Fibroblast of lung (primary cell): ENCODE measurements at regions not wholly inside any gene's neighbourhood (a gene's known extent, or its start where the extent isn't known, plus 50 kb on each side); places are given as distances from the start of the nearest gene placed in this dataset.
A peak's percentile ranks its signal among the peaks of the same experiment; 100 is the strongest.

Source experiments
- DNase-seq, 2 donors: peaks; one replicate each; pipeline versions ENCODE4 v3.0.0 to v3.0.0-alpha.2; 2010; ENCODE audit warnings: low read depth in 2 of 2
- H2AFZ ChIP-seq: 2 replicates; pipeline ENCODE4 v1.5.1; 2012; ENCODE audit warnings: low read length, control low read depth, inconsistent platforms
- H3K27ac ChIP-seq: 2 replicates; pipeline ENCODE4 v1.5.1; 2011; ENCODE audit warnings: low read length, control low read depth; ENCODE audit not compliant: insufficient read depth
- H3K27me3 ChIP-seq: 2 replicates; pipeline ENCODE4 v1.5.1; 2011; ENCODE audit warnings: mild to moderate bottlenecking, low read length; ENCODE audit not compliant: control insufficient read depth, insufficient read depth
- H3K36me3 ChIP-seq: 2 replicates; pipeline ENCODE4 v1.5.1; 2011; ENCODE audit warnings: low read length; ENCODE audit not compliant: control insufficient read depth, insufficient read depth
- H3K4me1 ChIP-seq: 2 replicates; pipeline ENCODE4 v1.5.1; 2011; ENCODE audit warnings: low read length; ENCODE audit not compliant: control insufficient read depth, insufficient read depth; ENCODE audit errors: extremely low read depth
- H3K4me2 ChIP-seq: 2 replicates; pipeline ENCODE4 v1.5.1; 2011; ENCODE audit warnings: low read length, control low read depth; ENCODE audit not compliant: insufficient read depth; ENCODE audit errors: extremely low read depth
- H3K4me3 ChIP-seq, 4 experiments: fragments of 200-600 bp in 1 of 4; sonication (generic) in 1 of 4; replicated peaks in 1 of 4; 2 replicates each; pipeline ENCODE4 v1.5.1; 2011 to 2016; ENCODE audit warnings: low read length in 4 of 4, low read depth in 3 of 4, mild to moderate bottlenecking in 3 of 4, control low read depth in 2 of 4, inconsistent platforms in 1 of 4, mixed read lengths in 1 of 4; ENCODE audit not compliant: insufficient read depth in 1 of 4; ENCODE audit errors: control extremely low read depth in 1 of 4
- H3K79me2 ChIP-seq: 2 replicates; pipeline ENCODE4 v1.5.1; 2012; ENCODE audit warnings: mild to moderate bottlenecking, low read length, inconsistent platforms; ENCODE audit not compliant: control insufficient read depth, insufficient read depth
- H3K9ac ChIP-seq: 2 replicates; pipeline ENCODE4 v1.5.1; 2011; ENCODE audit warnings: mild to moderate bottlenecking, low read length, control low read depth; ENCODE audit not compliant: insufficient read depth
- H3K9me3 ChIP-seq: 2 replicates; pipeline ENCODE4 v1.5.1; 2012; ENCODE audit warnings: low read depth, low read length; ENCODE audit not compliant: control insufficient read depth, insufficient read depth
- H4K20me1 ChIP-seq: 2 replicates; pipeline ENCODE4 v1.5.1; 2011; ENCODE audit warnings: low read length; ENCODE audit not compliant: control insufficient read depth, insufficient read depth; ENCODE audit errors: extremely low read depth
- CTCF ChIP-seq, 2 donors: IDR thresholded peaks in 1 of 2; conservative IDR thresholded peaks in 1 of 2; 1 replicate in 1 of 2; 2 replicates in 1 of 2; pipeline ENCODE4 v1.5.1; 2011 to 2012; ENCODE audit warnings: low read length in 2 of 2, control low read depth in 1 of 2, inconsistent platforms in 1 of 2, low read depth in 1 of 2, mild to moderate bottlenecking in 1 of 2
- EZH2 ChIP-seq: IDR thresholded peaks from 2 replicates; pipeline ENCODE4 v1.5.1; 2012; ENCODE audit warnings: low read length, control low read depth, mild to moderate bottlenecking; ENCODE audit errors: missing control alignments

GRCh38 chr6:137967689-137968454, 100.8 kb downstream of the TNFAIP3 start:
- Histone ChIP-seq H3K36me3 (no peaks in the 10 kb centered on the region), H3K4me3 (no peak overlapping the region), H3K27me3 (no peaks in the 10 kb centered on the region), H3K27ac (no peak overlapping the region), H3K4me1 (no peaks in the 10 kb centered on the region), H3K4me2 (no peak overlapping the region), H2AFZ (no peak overlapping the region), H3K9me3 (no peaks in the 10 kb centered on the region), H3K9ac (no peak overlapping the region), H3K79me2 (no peaks in the 10 kb centered on the region), H4K20me1 (no peaks in the 10 kb centered on the region)
- TF ChIP-seq CTCF (conservative IDR thresholded peaks at IDR 0.05 in 1 of 2, IDR thresholded peaks at IDR 0.05 in 1 of 2; ENCODE audit: low read depth in 1 of 2, low read length in 2 of 2) (no peak), EZH2 (no peak)
- peak in 1 of 2 donors; percentile 46 for DNase-seq

GRCh38 chr6:137968455-137968804, 101.4 kb downstream of the TNFAIP3 start:
- H3K27ac ChIP-seq, result no peak overlapping the region
- H3K4me1 ChIP-seq, result no peaks in the 10 kb centered on the region
- H3K36me3 ChIP-seq, result no peaks in the 10 kb centered on the region
- TF ChIP-seq EZH2 (no peak), CTCF (conservative IDR thresholded peaks at IDR 0.05 in 1 of 2, IDR thresholded peaks at IDR 0.05 in 1 of 2; ENCODE audit: low read depth in 1 of 2, low read length in 2 of 2) (no peak)
- no peak overlapping the region for H2AFZ ChIP-seq
- no peak overlapping the region for H3K4me3 ChIP-seq
- no peaks in the 10 kb centered on the region for H3K27me3 ChIP-seq
- DNase-seq, result no peak
- no peaks in the 10 kb centered on the region for H3K79me2 ChIP-seq
- no peaks in the 10 kb centered on the region for H3K9me3 ChIP-seq
- no peak overlapping the region for H3K4me2 ChIP-seq
- H4K20me1 ChIP-seq, result no peaks in the 10 kb centered on the region
- no peak overlapping the region for H3K9ac ChIP-seq

- H2AFZ ChIP-seq, result no peak overlapping the region
- no peak for TF ChIP-seq CTCF (conservative IDR thresholded peaks at IDR 0.05 in 1 of 2, IDR thresholded peaks at IDR 0.05 in 1 of 2; ENCODE audit: low read depth in 1 of 2, low read length in 2 of 2)
- no peaks in the 10 kb centered on the region for H4K20me1 ChIP-seq
- H3K27ac ChIP-seq, result no peak overlapping the region
- H3K27me3 ChIP-seq, result no peaks in the 10 kb centered on the region
- no peaks in the 10 kb centered on the region for H3K9me3 ChIP-seq
- DNase-seq, result peak in 1 of 2 donors; percentile 19
- no peak overlapping the region for H3K4me2 ChIP-seq
- no peaks in the 10 kb centered on the region for H3K4me1 ChIP-seq
- no peaks in the 10 kb centered on the region for H3K36me3 ChIP-seq
- H3K79me2 ChIP-seq, result no peaks in the 10 kb centered on the region
- no peak overlapping the region for H3K9ac ChIP-seq
- H3K4me3 ChIP-seq, result no peak overlapping the region
These were observed 101.8 kb downstream of the TNFAIP3 start for GRCh38 chr6:137968901-137969300.
